K562 (cell line): ENCODE measurements at regions not wholly inside any gene's neighbourhood (a gene's known extent, or its start where the extent isn't known, plus 50 kb on each side); places are given as distances from the start of the nearest gene placed in this dataset.

Experiments used
- CTBP1 ChIP-seq: fragments of 450-650 bp; IDR thresholded peaks from 2 replicates; pipeline ENCODE4 v1.6.1; 2016; ENCODE audit warnings: borderline replicate concordance
- HNRNPLL ChIP-seq: fragments of 200-400 bp; formaldehyde crosslinking; IDR thresholded peaks from 2 replicates; pipeline ENCODE4 v1.6.1; 2017; ENCODE audit warnings: low read length, low read depth, mild to moderate bottlenecking; ENCODE audit not compliant: poor library complexity, severe bottlenecking
- IRF2 ChIP-seq: sonication (generic); formaldehyde crosslinking; IDR thresholded peaks from 2 replicates; pipeline ENCODE4 v1.8.1; 2022; ENCODE audit warnings: mild to moderate bottlenecking, missing genetic modification reagents
- JUN ChIP-seq, 2 experiments: sonication (generic) in 1 of 2; formaldehyde crosslinking in 1 of 2; IDR thresholded peaks; 2 replicates each; pipeline versions ENCODE4 v1.6.1 to v1.8.0; 2012 to 2022; ENCODE audit warnings: borderline replicate concordance in 2 of 2, mild to moderate bottlenecking in 2 of 2, improper control_type of control experiment in 1 of 2, low read depth in 1 of 2, low read length in 1 of 2, missing genetic modification reagents in 1 of 2
- PHB ChIP-seq: fragments of 250-450 bp; sonication (Bioruptor Pico); IDR thresholded peaks from 2 replicates; pipeline ENCODE4 v1.5.0; 2021
- POLR2AphosphoS2 ChIP-seq: IDR thresholded peaks from 2 replicates; pipeline ENCODE4 v1.6.1; 2012; ENCODE audit warnings: low read length, improper control_type of control experiment
- RAD21 ChIP-seq, 2 experiments: fragments of 250-450 bp in 1 of 2; fragments of 450-650 bp in 1 of 2; sonication (Bioruptor Pico) in 1 of 2; formaldehyde crosslinking in 1 of 2; IDR thresholded peaks in 1 of 2; conservative IDR thresholded peaks in 1 of 2; 2 replicates each; pipeline versions ENCODE4 v1.4.0 to v1.8.0; 2020 to 2022; ENCODE audit warnings: mild to moderate bottlenecking in 2 of 2, moderate library complexity in 1 of 2
- RBFOX2 ChIP-seq: fragments of 200-400 bp; formaldehyde crosslinking; IDR thresholded peaks from 2 replicates; pipeline ENCODE4 v1.6.1; 2017; ENCODE audit warnings: low read depth, mild to moderate bottlenecking, low read length, moderate library complexity
- RBM39 ChIP-seq: fragments of 200-400 bp; formaldehyde crosslinking; optimal IDR thresholded peaks from 2 replicates; pipeline ENCODE3; 2018; ENCODE audit warnings: low read depth, low read length
- SMARCC2 ChIP-seq: fragments of 450-650 bp; IDR thresholded peaks from 2 replicates; pipeline ENCODE4 v1.6.1; 2017; ENCODE audit warnings: antibody characterized with exemption, moderate library complexity, mild to moderate bottlenecking, low read depth
- SRSF7 ChIP-seq: fragments of 200-400 bp; formaldehyde crosslinking; optimal IDR thresholded peaks from 2 replicates; pipeline ENCODE3; 2017; ENCODE audit warnings: mild to moderate bottlenecking, low read depth, low read length
- TAF7 ChIP-seq: fragments of 450-650 bp; IDR thresholded peaks from 2 replicates; pipeline ENCODE4 v1.6.1; 2016; ENCODE audit warnings: missing genetic modification characterization, missing compliant biosample characterization
- ZNF384 ChIP-seq: IDR thresholded peaks from 2 replicates; pipeline ENCODE4 v1.6.1; 2012; ENCODE audit warnings: low read depth, low read length, improper control_type of control experiment
- TF ChIP-seq, protein P1 (sequence below), 2 experiments: fragments of 150-350 bp in 1 of 2; IDR thresholded peaks; 2 replicates each; pipeline ENCODE4 v1.6.1; 2012 to 2016; ENCODE audit warnings: low read depth in 2 of 2, low read length in 2 of 2, mild to moderate bottlenecking in 1 of 2, moderate library complexity in 1 of 2
- TF ChIP-seq, protein P2 (sequence below): fragments of 250-450 bp; sonication (Bioruptor Pico); IDR thresholded peaks from 2 replicates; pipeline ENCODE4 v1.5.0; 2021; ENCODE audit warnings: mild to moderate bottlenecking, moderate library complexity
- TF ChIP-seq, protein P3 (sequence below): fragments of 450-650 bp; formaldehyde crosslinking; IDR thresholded peaks from 2 replicates; pipeline ENCODE4 v1.4.0; 2020; ENCODE audit warnings: mild to moderate bottlenecking, mixed read lengths

DNA sequence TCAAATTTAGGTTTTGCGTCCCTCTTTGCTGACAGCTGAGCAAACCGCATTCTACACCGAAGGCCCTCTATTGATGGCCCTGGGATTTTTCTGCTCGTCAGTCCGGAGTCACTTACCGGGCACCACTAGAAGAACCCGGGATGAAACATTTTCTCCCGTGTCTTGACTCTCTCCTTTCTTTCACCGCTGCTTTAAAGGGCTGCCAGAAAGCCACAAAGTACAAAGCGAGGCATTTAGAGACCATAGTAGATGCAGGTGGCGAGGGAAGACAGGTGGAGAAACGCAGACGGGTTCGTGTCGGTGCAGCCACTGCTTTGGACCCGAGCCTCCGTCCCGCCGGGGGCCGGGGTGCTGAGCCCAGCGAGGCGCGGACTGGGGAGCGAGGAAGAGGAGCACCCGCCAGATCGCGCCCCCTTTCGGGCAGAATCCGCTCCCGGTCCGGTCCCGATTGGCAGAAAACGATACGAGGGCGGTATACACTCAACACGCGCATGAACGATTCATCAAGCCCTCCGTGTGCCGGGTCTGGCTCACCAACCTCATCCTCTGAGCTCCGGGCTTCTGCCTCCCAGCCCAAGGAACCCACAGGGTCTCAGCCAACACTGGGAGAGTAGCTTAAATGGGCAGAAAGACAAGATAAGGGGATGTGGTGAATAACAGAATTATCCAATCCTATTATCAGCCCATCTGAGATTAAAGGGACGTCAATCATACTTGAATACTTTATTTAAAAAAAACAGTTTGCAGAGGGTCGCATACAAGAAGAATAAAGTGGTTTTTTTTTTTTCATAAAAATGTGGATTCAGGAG lies 84.9 kb downstream of the TRIM27 start (continued):
- TF ChIP-seq, protein P1, sequence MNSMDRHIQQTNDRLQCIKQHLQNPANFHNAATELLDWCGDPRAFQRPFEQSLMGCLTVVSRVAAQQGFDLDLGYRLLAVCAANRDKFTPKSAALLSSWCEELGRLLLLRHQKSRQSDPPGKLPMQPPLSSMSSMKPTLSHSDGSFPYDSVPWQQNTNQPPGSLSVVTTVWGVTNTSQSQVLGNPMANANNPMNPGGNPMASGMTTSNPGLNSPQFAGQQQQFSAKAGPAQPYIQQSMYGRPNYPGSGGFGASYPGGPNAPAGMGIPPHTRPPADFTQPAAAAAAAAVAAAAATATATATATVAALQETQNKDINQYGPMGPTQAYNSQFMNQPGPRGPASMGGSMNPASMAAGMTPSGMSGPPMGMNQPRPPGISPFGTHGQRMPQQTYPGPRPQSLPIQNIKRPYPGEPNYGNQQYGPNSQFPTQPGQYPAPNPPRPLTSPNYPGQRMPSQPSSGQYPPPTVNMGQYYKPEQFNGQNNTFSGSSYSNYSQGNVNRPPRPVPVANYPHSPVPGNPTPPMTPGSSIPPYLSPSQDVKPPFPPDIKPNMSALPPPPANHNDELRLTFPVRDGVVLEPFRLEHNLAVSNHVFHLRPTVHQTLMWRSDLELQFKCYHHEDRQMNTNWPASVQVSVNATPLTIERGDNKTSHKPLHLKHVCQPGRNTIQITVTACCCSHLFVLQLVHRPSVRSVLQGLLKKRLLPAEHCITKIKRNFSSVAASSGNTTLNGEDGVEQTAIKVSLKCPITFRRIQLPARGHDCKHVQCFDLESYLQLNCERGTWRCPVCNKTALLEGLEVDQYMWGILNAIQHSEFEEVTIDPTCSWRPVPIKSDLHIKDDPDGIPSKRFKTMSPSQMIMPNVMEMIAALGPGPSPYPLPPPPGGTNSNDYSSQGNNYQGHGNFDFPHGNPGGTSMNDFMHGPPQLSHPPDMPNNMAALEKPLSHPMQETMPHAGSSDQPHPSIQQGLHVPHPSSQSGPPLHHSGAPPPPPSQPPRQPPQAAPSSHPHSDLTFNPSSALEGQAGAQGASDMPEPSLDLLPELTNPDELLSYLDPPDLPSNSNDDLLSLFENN (IDR thresholded peaks at IDR 0.05; ENCODE audit: low read depth in 2 of 2, low read length in 2 of 2): no peak; a peak in 1 of 4 replicates
- TF ChIP-seq RAD21 (CRISPR knock-in tag; conservative IDR thresholded peaks at IDR 0.05 in 1 of 2, IDR thresholded peaks at IDR 0.05 in 1 of 2) (peak; percentile 69 to 73), SMARCC2 (peak; percentile 52), RBM39 (no peak), ZNF384 (no peak; the same call in 1 of the 2 replicates), POLR2AphosphoS2 (no peak), TAF7 (tag) (peak; percentile 50), HNRNPLL (peak; percentile 59), SRSF7 (no peak), CTBP1 (peak; percentile 95), IRF2 (CRISPR knock-in tag) (no peak), JUN (IDR thresholded peaks at IDR 0.05; ENCODE audit: borderline replicate concordance, low read depth, low read length) (peak; percentile 17; the same call in 1 of the 2 replicates), JUN (CRISPR knock-in tag; IDR thresholded peaks at IDR 0.05; ENCODE audit: borderline replicate concordance) (no peak), RBFOX2 (peak; percentile 85), PHB (CRISPR knock-in tag) (0 out of 2 replicates have a peak, but pooled peaks have one; percentile 49)
- TF ChIP-seq, protein P2, sequence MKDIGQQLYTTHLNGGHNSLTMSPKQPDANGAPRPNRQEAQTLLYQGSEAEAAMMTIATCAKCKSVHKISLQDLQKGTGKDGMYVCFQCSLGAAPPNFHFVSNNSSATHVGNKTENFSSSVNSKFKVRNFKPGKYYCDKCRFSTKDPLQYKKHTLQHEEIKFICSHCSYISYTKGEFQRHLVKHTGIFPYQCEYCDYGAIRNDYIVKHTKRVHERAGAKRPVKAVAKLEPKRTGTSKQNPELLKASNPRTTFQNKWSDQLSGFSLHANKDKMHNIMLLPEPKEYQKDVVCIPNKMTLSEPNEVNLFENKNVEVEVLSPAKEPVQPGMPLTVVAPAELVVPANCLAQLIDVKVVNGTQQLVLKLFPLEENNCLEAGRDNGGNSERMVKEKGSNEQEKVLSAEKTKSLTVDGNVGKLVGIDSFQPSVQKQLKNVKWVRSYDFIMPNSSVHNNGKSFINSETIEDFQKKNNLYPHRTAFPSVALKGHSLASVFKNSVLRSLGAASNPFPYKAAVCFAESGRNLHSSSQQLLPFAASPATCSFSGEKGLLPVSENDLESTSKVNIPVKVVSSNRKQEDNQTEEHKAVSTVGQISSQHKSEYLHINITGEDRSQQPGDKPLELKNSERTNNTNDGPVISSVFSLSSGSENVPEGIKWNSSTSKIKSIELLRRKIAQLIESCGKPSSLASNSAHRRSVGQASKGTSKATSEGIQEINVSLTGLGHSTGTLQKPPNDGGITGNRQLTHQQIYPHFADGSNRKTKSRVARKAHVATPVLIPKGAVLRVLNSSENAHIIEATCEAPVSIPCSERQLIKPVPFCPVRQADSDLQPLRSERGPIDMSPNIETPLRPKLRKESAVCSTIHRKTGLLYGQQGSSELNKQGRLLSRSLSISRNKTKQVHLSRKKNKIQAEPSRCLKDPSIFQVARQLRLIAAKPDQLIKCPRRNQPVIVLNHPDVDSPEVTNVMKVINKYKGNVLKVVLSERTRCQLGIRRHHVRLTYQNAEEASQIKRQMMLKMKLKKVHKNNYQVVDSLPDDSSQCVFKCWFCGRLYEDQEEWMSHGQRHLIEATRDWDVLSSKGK (CRISPR knock-in tag): no peak
- TF ChIP-seq, protein P3, sequence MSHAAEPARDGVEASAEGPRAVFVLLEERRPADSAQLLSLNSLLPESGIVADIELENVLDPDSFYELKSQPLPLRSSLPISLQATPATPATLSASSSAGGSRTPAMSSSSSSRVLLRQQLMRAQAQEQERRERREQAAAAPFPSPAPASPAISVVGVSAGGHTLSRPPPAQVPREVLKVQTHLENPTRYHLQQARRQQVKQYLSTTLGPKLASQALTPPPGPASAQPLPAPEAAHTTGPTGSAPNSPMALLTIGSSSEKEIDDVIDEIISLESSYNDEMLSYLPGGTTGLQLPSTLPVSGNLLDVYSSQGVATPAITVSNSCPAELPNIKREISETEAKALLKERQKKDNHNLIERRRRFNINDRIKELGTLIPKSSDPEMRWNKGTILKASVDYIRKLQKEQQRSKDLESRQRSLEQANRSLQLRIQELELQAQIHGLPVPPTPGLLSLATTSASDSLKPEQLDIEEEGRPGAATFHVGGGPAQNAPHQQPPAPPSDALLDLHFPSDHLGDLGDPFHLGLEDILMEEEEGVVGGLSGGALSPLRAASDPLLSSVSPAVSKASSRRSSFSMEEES (CRISPR knock-in tag): no peak
